ENCODE measurements at regions not wholly inside any gene's neighbourhood (a gene's known extent, or its start where the extent isn't known, plus 50 kb on each side); places are given as distances from the start of the nearest gene placed in this dataset.

GRCh38 chr4:67207941-67208441 lies 337.3 kb downstream of the CENPC start:
- H3K79me2 ChIP-seq (ENCODE audit: insufficient read depth, low read length) = no peaks in the 10 kb centered on the region
- H3K4me3 ChIP-seq (replicated peaks in 1 of 3; ENCODE audit: insufficient read depth in 1 of 3, low read depth in 2 of 3, low read length in 3 of 3) = no peak overlapping the region
- intact Hi-C loops (cut with micrococcal nuclease; ENCODE audit: unreplicated experiment) (no loop called here), in situ Hi-C loops (cut with HindIII; ENCODE audit: extremely low pct_ligation_motif_present, low pct_unique_long_range_greater_than_20kb) (no loop called here)
- H2AFZ ChIP-seq (ENCODE audit: low read length) = no peak overlapping the region
- DNase-seq (ENCODE audit: low spot score) (no peak), ATAC-seq (no peak), FAIRE-seq (no peak)
- H4K20me1 ChIP-seq (ENCODE audit: insufficient read depth, low read length) = no peaks in the 10 kb centered on the region
- H3K9me3 ChIP-seq (ENCODE audit: low read length) = no peaks in the 10 kb centered on the region
- H3K27ac ChIP-seq (ENCODE audit: extremely low read length, insufficient read depth, low read length) = no peak overlapping the region
- ChIA-PET CTCF (ENCODE audit: low intra/inter-chr PET ratio, low total read pairs) (no interaction called here), POLR2A (no interaction called here)
- no peaks in the 10 kb centered on the region for H3K4me1 ChIP-seq (ENCODE audit: insufficient read depth, low read length)
- no TSS peak for BruUV-seq (replicated peaks)
- H3K4me2 ChIP-seq (ENCODE audit: low read depth, low read length) = no peak overlapping the region
- WGBS (ENCODE audit: low lambda C conversion rate) = 4% methylated on average over 5 of the region's 5 CpGs
- H3K27me3 ChIP-seq (ENCODE audit: control insufficient read depth in 1 of 2, insufficient read depth in 2 of 2, low read length in 2 of 2) = no peaks in the 10 kb centered on the region
- no peak overlapping the region for H3K9ac ChIP-seq (ENCODE audit: insufficient read depth, low read depth, low read length)
- H3K36me3 ChIP-seq (replicated peaks in 1 of 2; ENCODE audit: control insufficient read depth in 1 of 2, insufficient read depth in 2 of 2, low read length in 2 of 2) = no peaks in the 10 kb centered on the region
- TF ChIP-seq TCF7 (IDR thresholded peaks at IDR 0.05; ENCODE audit: low read depth) = no peak
- TF ChIP-seq NFYC (CRISPR knock-in tag; IDR thresholded peaks at IDR 0.05) = no peak
- TF ChIP-seq ZHX1 (CRISPR knock-in tag; IDR thresholded peaks at IDR 0.05; ENCODE audit: low read depth) = no peak
- no peak for TF ChIP-seq AKNA (CRISPR knock-in tag; IDR thresholded peaks at IDR 0.05; ENCODE audit: borderline replicate concordance)
- no peak for TF ChIP-seq ZC3H4 (CRISPR knock-in tag; IDR thresholded peaks at IDR 0.05; ENCODE audit: borderline replicate concordance)
- no peak for TF ChIP-seq HNRNPK (IDR thresholded peaks at IDR 0.05; ENCODE audit: low read depth, low read length, poor library complexity, severe bottlenecking)
- TF ChIP-seq TRAFD1 (CRISPR knock-in tag; IDR thresholded peaks at IDR 0.05; ENCODE audit: borderline replicate concordance) = no peak
- TF ChIP-seq IRF2 (CRISPR knock-in tag; IDR thresholded peaks at IDR 0.05) = no peak
- no peak for TF ChIP-seq SIN3A (IDR thresholded peaks at IDR 0.05; ENCODE audit: borderline replicate concordance, low read depth, low read length)
- no peak for TF ChIP-seq STAT5B (CRISPR knock-in tag; IDR thresholded peaks at IDR 0.05)
- no peak for TF ChIP-seq ATF1 (CRISPR knock-in tag; IDR thresholded peaks at IDR 0.05)
- TF ChIP-seq GMEB2 (CRISPR knock-in tag; IDR thresholded peaks at IDR 0.05; ENCODE audit: low read depth) = no peak
- TF ChIP-seq HES4 (CRISPR knock-in tag; IDR thresholded peaks at IDR 0.05; ENCODE audit: borderline replicate concordance) = no peak

Measured in HepG2 (cell line).